Mesodermal cell (in vitro differentiated cells): ENCODE measurements at regions not wholly inside any gene's neighbourhood (a gene's known extent, or its start where the extent isn't known, plus 50 kb on each side); places are given as distances from the start of the nearest gene placed in this dataset.

Experiments used
- H3K27ac ChIP-seq: 2 replicates; pipeline ENCODE4 v1.7.0; 2013; ENCODE audit warnings: mild to moderate bottlenecking, low read depth, low read length, moderate library complexity; ENCODE audit not compliant: severe bottlenecking
- H3K36me3 ChIP-seq: 2 replicates; pipeline ENCODE4 v1.7.1; 2013; ENCODE audit warnings: mild to moderate bottlenecking, low read length, moderate library complexity; ENCODE audit not compliant: control insufficient read depth, insufficient read depth
- H3K4me1 ChIP-seq: one replicate; pipeline ENCODE4 v1.7.1; 2013; ENCODE audit warnings: mild to moderate bottlenecking, low read length; ENCODE audit not compliant: insufficient read depth, control insufficient read depth, poor library complexity, severe bottlenecking
- H3K4me3 ChIP-seq: 2 replicates; pipeline ENCODE4 v1.7.0; 2013; ENCODE audit warnings: low read length, control low read depth, mild to moderate bottlenecking; ENCODE audit not compliant: insufficient read depth, poor library complexity, severe bottlenecking; ENCODE audit errors: extremely low read depth
- H3K9me3 ChIP-seq: 2 replicates; pipeline ENCODE4 v1.7.1; 2013; ENCODE audit warnings: mild to moderate bottlenecking, low read length, moderate library complexity; ENCODE audit not compliant: control insufficient read depth
- WGBS, 2 experiments: methylation state at CpG; one replicate each; pipeline ENCODE4 v1.1.5; 2013; ENCODE audit warnings: missing lambda C conversion rate in 2 of 2; ENCODE audit not compliant: insufficient coverage in 2 of 2; 5-methylcytosine and 5-hydroxymethylcytosine counted together

GRCh38 chr11:93075782-93076181 is 106.3 kb downstream of the MTNR1B start:
- Histone ChIP-seq H3K27ac (no peak overlapping the region), H3K4me3 (no peak overlapping the region), H3K36me3 (no peaks in the 10 kb centered on the region), H3K4me1 (peaks cover 3% of the 10 kb centered on the region), H3K9me3 (no peaks in the 10 kb centered on the region)
- 83 to 89% methylated on average over 2 to 3 of the region's 4 CpGs for WGBS, 2 experiments

GRCh38 chr11:93080146-93080759 is 110.8 kb downstream of the MTNR1B start:
- no peaks in the 10 kb centered on the region for H3K9me3 ChIP-seq
- 83 to 91% methylated on average over 4 of the region's 6 CpGs for WGBS, 2 experiments
- H3K4me3 ChIP-seq: no peak overlapping the region
- no peak overlapping the region for H3K27ac ChIP-seq
- H3K36me3 ChIP-seq: no peaks in the 10 kb centered on the region
- H3K4me1 ChIP-seq: peaks cover 12% of the 10 kb centered on the region

GRCh38 chr11:93081694-93082093 is 112.2 kb downstream of the MTNR1B start:
- 54 to 67% methylated on average over 1 of the region's 1 CpG for WGBS, 2 experiments
- H3K9me3 ChIP-seq: no peaks in the 10 kb centered on the region
- H3K36me3 ChIP-seq: no peaks in the 10 kb centered on the region
- no peak overlapping the region for H3K27ac ChIP-seq
- H3K4me3 ChIP-seq: no peak overlapping the region
- peaks cover 17% of the 10 kb centered on the region for H3K4me1 ChIP-seq

- Histone ChIP-seq H3K27ac (no peak overlapping the region), H3K4me3 (no peak overlapping the region), H3K36me3 (no peaks in the 10 kb centered on the region), H3K9me3 (no peaks in the 10 kb centered on the region), H3K4me1 (peaks cover 17% of the 10 kb centered on the region)
- 89 to 98% methylated on average over 5 of the region's 6 CpGs for WGBS, 2 experiments
These were observed 113.4 kb downstream of the MTNR1B start for GRCh38 chr11:93082900-93083299.

GRCh38 chr11:93084727-93085505 is 112.9 kb downstream of the SLC36A4 start:
- H3K27ac ChIP-seq: no peak overlapping the region
- H3K4me3 ChIP-seq: no peak overlapping the region
- no peaks in the 10 kb centered on the region for H3K36me3 ChIP-seq
- no peaks in the 10 kb centered on the region for H3K9me3 ChIP-seq
- peaks cover 17% of the 10 kb centered on the region for H3K4me1 ChIP-seq
- 86 to 93% methylated on average over 1 of the region's 2 CpGs for WGBS, 2 experiments

GRCh38 chr11:93089474-93090102 is 108.2 kb downstream of the SLC36A4 start:
- H3K36me3 ChIP-seq: no peaks in the 10 kb centered on the region
- H3K27ac ChIP-seq: peak overlapping the region; percentile 54
- no peaks in the 10 kb centered on the region for H3K9me3 ChIP-seq
- peaks cover 11% of the 10 kb centered on the region for H3K4me1 ChIP-seq
- WGBS, 2 experiments: 48 to 51% methylated on average over 3 to 4 of the region's 5 CpGs
- H3K4me3 ChIP-seq: no peak overlapping the region
